ENCODE measurements at regions not wholly inside any gene's neighbourhood (a gene's known extent, or its start where the extent isn't known, plus 50 kb on each side); places are given as distances from the start of the nearest gene placed in this dataset.

- no peaks in the 10 kb centered on the region for H3K27me3 ChIP-seq (ENCODE audit: insufficient read depth, low read depth, low read length)
- H3K36me3 ChIP-seq (ENCODE audit: insufficient read depth, low read length): no peaks in the 10 kb centered on the region
Measured at GRCh38 chr1:198072177-198072576, 84.6 kb upstream of the NEK7 start.

GRCh38 chr1:198075296-198075695 lies 81.5 kb upstream of the NEK7 start:
- Histone ChIP-seq H3K4me3 (ENCODE audit: low read length) (no peak overlapping the region), H3K36me3 (ENCODE audit: insufficient read depth, low read length) (no peaks in the 10 kb centered on the region), H3K9ac (ENCODE audit: low read length) (no peak overlapping the region), H3K9me2 (ENCODE audit: insufficient read depth, low read length) (no peaks in the 10 kb centered on the region), H2AFZ (ENCODE audit: low read depth, low read length) (no peak overlapping the region), H3K79me2 (replicated peaks; ENCODE audit: insufficient read depth, low read length) (no peaks in the 10 kb centered on the region), H4K20me1 (ENCODE audit: insufficient read depth) (no peaks in the 10 kb centered on the region), H3K27ac (ENCODE audit: low read length) (no peak overlapping the region), H3F3A (ENCODE audit: insufficient read depth, low read length, poor library complexity, severe bottlenecking) (no peaks in the 10 kb centered on the region), H3K9me3 (ENCODE audit: low read length) (no peaks in the 10 kb centered on the region), H3K4me2 (ENCODE audit: low read length) (no peak overlapping the region), H3K27me3 (ENCODE audit: insufficient read depth, low read depth, low read length) (no peaks in the 10 kb centered on the region)
- TF ChIP-seq EZH2 (IDR thresholded peaks at IDR 0.05; ENCODE audit: borderline replicate concordance, insufficient read depth, low read length, poor library complexity, severe bottlenecking): no peak
- no peak for TF ChIP-seq TAF1 (IDR thresholded peaks at IDR 0.05; ENCODE audit: low read depth)
- no peak for TF ChIP-seq RAD21 (conservative IDR thresholded peaks at IDR 0.05)
- no peak for TF ChIP-seq REST (IDR thresholded peaks at IDR 0.05; ENCODE audit: borderline replicate concordance)
- no peak for TF ChIP-seq CTCF (IDR thresholded peaks at IDR 0.05; ENCODE audit: poor library complexity, severe bottlenecking)
- no peak for TF ChIP-seq POLR2AphosphoS5 (IDR thresholded peaks at IDR 0.05)
- TF ChIP-seq SMC3 (conservative IDR thresholded peaks at IDR 0.05; ENCODE audit: poor library complexity): no peak

More at GRCh38 chr1:198072177-198072576, 84.6 kb upstream of the NEK7 start:
- no peak overlapping the region for H3K9ac ChIP-seq (ENCODE audit: low read length)
- H3K79me2 ChIP-seq (replicated peaks; ENCODE audit: insufficient read depth, low read length): no peaks in the 10 kb centered on the region
- no peak overlapping the region for H2AFZ ChIP-seq (ENCODE audit: low read depth, low read length)
- TF ChIP-seq POLR2AphosphoS5 (IDR thresholded peaks at IDR 0.05) (no peak), EP300 (conservative IDR thresholded peaks at IDR 0.05; ENCODE audit: poor library complexity, severe bottlenecking) (no peak), SMC3 (conservative IDR thresholded peaks at IDR 0.05; ENCODE audit: poor library complexity) (no peak), TAF1 (IDR thresholded peaks at IDR 0.05; ENCODE audit: low read depth) (no peak), EZH2 (IDR thresholded peaks at IDR 0.05; ENCODE audit: borderline replicate concordance, insufficient read depth, low read length, poor library complexity, severe bottlenecking) (no peak), CTCF (IDR thresholded peaks at IDR 0.05; ENCODE audit: poor library complexity, severe bottlenecking) (no peak), REST (IDR thresholded peaks at IDR 0.05; ENCODE audit: borderline replicate concordance) (no peak), RAD21 (conservative IDR thresholded peaks at IDR 0.05) (no peak), MXI1 (conservative IDR thresholded peaks at IDR 0.05; ENCODE audit: poor library complexity, severe bottlenecking) (no peak)
- no peaks in the 10 kb centered on the region for H3K9me2 ChIP-seq (ENCODE audit: insufficient read depth, low read length)
- H3F3A ChIP-seq (ENCODE audit: insufficient read depth, low read length, poor library complexity, severe bottlenecking): no peaks in the 10 kb centered on the region
- H3K27ac ChIP-seq (ENCODE audit: low read length): no peak overlapping the region
- no peak overlapping the region for H3K4me3 ChIP-seq (ENCODE audit: low read length)
- no peaks in the 10 kb centered on the region for H3K9me3 ChIP-seq (ENCODE audit: low read length)
- no peaks in the 10 kb centered on the region for H4K20me1 ChIP-seq (ENCODE audit: insufficient read depth)
- H3K4me2 ChIP-seq (ENCODE audit: low read length): no peak overlapping the region
